Panc1 (cell line): ENCODE measurements at regions not wholly inside any gene's neighbourhood (a gene's known extent, or its start where the extent isn't known, plus 50 kb on each side); places are given as distances from the start of the nearest gene placed in this dataset.

Source experiments
- ATAC-seq: fragments of 200-7000 bp; cut with Tn5 transposase; 2 replicates; pipeline ENCODE4 v1.9.1; 2020; ENCODE audit warnings: mild to moderate bottlenecking, moderate library complexity
- BruUV-seq: library from RNA; stranded (reverse); fragments of 400-500 nt; replicated peaks from 2 replicates; lab custom pipeline; 2021; lab: Mats Ljungman, UMichigan
- CTCF ChIA-PET: fragments of 300-600 bp; sonication (Branson Sonifier 250); formaldehyde crosslinking; loops from one replicate; lab custom pipeline; 2022; ENCODE audit warnings: antibody characterized with exemption; lab: Charles Lee
- POLR2A ChIA-PET: fragments of 300-600 bp; sonication (Branson Sonifier 250); formaldehyde crosslinking; loops from one replicate; lab custom pipeline; 2022; ENCODE audit warnings: antibody characterized with exemption; lab: Charles Lee
- DNase-seq: peaks from one replicate; pipeline ENCODE4 v3.0.0-alpha.2; 2010; ENCODE audit warnings: low read depth, low spot score
- H3K27ac ChIP-seq: 2 replicates; pipeline ENCODE4 v1.5.1; 2011; ENCODE audit warnings: mild to moderate bottlenecking, low read length, inconsistent platforms
- H3K27me3 ChIP-seq: fragments of 200-500 bp; sonication (Bioruptor generic); 2 replicates; pipeline ENCODE4 v1.6.0; 2014; ENCODE audit warnings: low read length, inconsistent platforms; ENCODE audit not compliant: control insufficient read depth, insufficient read depth
- H3K36me3 ChIP-seq: fragments of 200-500 bp; sonication (Bioruptor generic); 2 replicates; pipeline ENCODE4 v1.5.1; 2014; ENCODE audit warnings: inconsistent platforms, mild to moderate bottlenecking, low read length, moderate library complexity; ENCODE audit not compliant: control insufficient read depth, insufficient read depth
- H3K4me1 ChIP-seq: 2 replicates; pipeline ENCODE4 v1.5.1; 2011; ENCODE audit warnings: inconsistent platforms, mild to moderate bottlenecking, low read length, moderate library complexity; ENCODE audit not compliant: control insufficient read depth, insufficient read depth
- H3K4me3 ChIP-seq, 2 experiments: 2 replicates each; pipeline ENCODE4 v1.5.1; 2011 to 2012; ENCODE audit warnings: low read depth in 2 of 2, low read length in 2 of 2, mild to moderate bottlenecking in 2 of 2, inconsistent platforms in 1 of 2, moderate library complexity in 1 of 2
- H3K9me3 ChIP-seq: fragments of 200-500 bp; sonication (Bioruptor generic); 2 replicates; pipeline ENCODE4 v1.5.1; 2014; ENCODE audit warnings: low read depth, mild to moderate bottlenecking, inconsistent platforms, low read length, moderate library complexity; ENCODE audit not compliant: control insufficient read depth, insufficient read depth
- POLR2AphosphoS5 ChIP-seq: IDR thresholded peaks from 2 replicates; pipeline ENCODE4 v1.6.1; 2012; ENCODE audit warnings: mild to moderate bottlenecking, low read depth, low read length, moderate library complexity
- SIN3A ChIP-seq: IDR thresholded peaks from 2 replicates; pipeline ENCODE4 v1.6.1; 2012; ENCODE audit warnings: low read depth, mild to moderate bottlenecking, low read length, moderate library complexity, borderline replicate concordance; ENCODE audit not compliant: insufficient read depth
- TCF7L2 ChIP-seq: IDR thresholded peaks from 2 replicates; pipeline ENCODE4 v1.6.1; 2011; ENCODE audit warnings: mild to moderate bottlenecking, low read depth, low read length, inconsistent platforms
- in situ Hi-C: cut with HindIII; loops from 2 replicates; pipeline ENCODE4 v1.10.0; 2016; ENCODE audit warnings: low sequenced_read_pairs, low pct_unique_long_range_greater_than_20kb
- intact Hi-C: fragments of 100-400 bp; cut with micrococcal nuclease; formaldehyde crosslinking; loops from one replicate; pipeline ENCODE4 v1.10.0; 2022; ENCODE audit not compliant: unreplicated experiment
- TF ChIP-seq, protein P1 (sequence below): fragments of 450-650 bp; IDR thresholded peaks from 2 replicates; pipeline ENCODE4 v1.5.1; 2017; ENCODE audit warnings: mild to moderate bottlenecking
- TF ChIP-seq, protein P2 (sequence below), 2 experiments: IDR thresholded peaks; 2 replicates each; pipeline ENCODE4 v1.6.1; 2011 to 2012; ENCODE audit warnings: low read depth in 2 of 2, control low read depth in 1 of 2, low read length in 1 of 2, mild to moderate bottlenecking in 1 of 2, moderate library complexity in 1 of 2; ENCODE audit not compliant: insufficient read depth in 1 of 2

DNA sequence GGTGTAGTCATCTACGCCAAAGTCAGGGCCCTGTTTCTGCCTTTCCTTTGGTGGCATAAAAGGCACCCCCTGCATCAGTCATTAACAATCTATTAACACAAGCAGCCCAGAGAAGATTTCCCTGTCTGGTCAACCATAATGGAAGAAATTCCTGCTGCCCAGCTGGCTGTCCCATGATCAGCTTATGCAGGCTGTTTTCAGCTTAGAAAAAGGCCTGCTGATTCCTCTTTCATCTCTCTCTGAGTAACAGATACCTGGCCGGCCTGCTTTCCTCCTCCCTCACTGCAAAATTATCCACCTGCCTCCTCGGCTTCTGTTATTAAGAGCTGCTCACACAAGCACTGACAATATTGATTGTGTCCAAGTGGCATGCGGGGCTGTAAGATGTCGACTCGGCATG is 70.3 kb upstream of the MMP2 start:
- Histone ChIP-seq H3K4me3 (no peak overlapping the region), H3K27ac (no peak overlapping the region), H3K4me1 (no peaks in the 10 kb centered on the region), H3K36me3 (no peaks in the 10 kb centered on the region), H3K9me3 (no peaks in the 10 kb centered on the region), H3K27me3 (peaks cover 6% of the 10 kb centered on the region)
- in situ Hi-C loops: no loop called here
- TF ChIP-seq TCF7L2: no peak
- TF ChIP-seq POLR2AphosphoS5: no peak
- TF ChIP-seq SIN3A: no peak
- TF ChIP-seq, protein P1, sequence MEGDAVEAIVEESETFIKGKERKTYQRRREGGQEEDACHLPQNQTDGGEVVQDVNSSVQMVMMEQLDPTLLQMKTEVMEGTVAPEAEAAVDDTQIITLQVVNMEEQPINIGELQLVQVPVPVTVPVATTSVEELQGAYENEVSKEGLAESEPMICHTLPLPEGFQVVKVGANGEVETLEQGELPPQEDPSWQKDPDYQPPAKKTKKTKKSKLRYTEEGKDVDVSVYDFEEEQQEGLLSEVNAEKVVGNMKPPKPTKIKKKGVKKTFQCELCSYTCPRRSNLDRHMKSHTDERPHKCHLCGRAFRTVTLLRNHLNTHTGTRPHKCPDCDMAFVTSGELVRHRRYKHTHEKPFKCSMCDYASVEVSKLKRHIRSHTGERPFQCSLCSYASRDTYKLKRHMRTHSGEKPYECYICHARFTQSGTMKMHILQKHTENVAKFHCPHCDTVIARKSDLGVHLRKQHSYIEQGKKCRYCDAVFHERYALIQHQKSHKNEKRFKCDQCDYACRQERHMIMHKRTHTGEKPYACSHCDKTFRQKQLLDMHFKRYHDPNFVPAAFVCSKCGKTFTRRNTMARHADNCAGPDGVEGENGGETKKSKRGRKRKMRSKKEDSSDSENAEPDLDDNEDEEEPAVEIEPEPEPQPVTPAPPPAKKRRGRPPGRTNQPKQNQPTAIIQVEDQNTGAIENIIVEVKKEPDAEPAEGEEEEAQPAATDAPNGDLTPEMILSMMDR: no peak
- DNase-seq: no peak
- ChIA-PET POLR2A (no interaction called here), CTCF (no interaction called here)
- BruUV-seq: no TSS peak
- intact Hi-C loops: no loop called here
- no peak for ATAC-seq

DNA sequence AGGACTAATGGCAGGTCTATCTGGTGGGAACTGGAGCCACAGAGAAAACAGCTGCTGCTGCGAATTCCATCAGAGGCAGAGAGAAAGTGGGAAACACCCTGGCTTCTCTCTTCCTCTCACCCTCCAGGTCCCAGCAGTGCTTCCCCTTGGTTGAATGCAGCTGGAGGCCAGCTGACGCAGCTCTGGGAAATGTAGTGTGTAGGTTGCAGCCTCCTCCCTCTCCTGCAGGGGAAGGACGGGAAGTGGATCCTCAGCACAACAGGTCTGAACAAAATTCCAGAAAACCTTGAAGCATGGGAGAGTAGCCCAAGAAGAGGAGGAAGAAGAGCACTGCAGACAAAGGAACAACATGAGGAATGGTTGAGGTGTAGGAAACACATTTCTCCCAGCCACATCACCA is 67.8 kb upstream of the MMP2 start:
- DNase-seq (no peak), ATAC-seq (no peak)
- POLR2A ChIA-PET: no interaction called here
- Histone ChIP-seq H3K9me3 (no peaks in the 10 kb centered on the region), H3K4me1 (no peaks in the 10 kb centered on the region), H3K27ac (no peak overlapping the region), H3K36me3 (no peaks in the 10 kb centered on the region), H3K27me3 (peaks cover 2% of the 10 kb centered on the region), H3K4me3 (no peak overlapping the region)
- CTCF ChIA-PET: no interaction called here
- in situ Hi-C loops (no loop called here), intact Hi-C loops (no loop called here)
- BruUV-seq: no TSS peak
- TF ChIP-seq, protein P2, sequence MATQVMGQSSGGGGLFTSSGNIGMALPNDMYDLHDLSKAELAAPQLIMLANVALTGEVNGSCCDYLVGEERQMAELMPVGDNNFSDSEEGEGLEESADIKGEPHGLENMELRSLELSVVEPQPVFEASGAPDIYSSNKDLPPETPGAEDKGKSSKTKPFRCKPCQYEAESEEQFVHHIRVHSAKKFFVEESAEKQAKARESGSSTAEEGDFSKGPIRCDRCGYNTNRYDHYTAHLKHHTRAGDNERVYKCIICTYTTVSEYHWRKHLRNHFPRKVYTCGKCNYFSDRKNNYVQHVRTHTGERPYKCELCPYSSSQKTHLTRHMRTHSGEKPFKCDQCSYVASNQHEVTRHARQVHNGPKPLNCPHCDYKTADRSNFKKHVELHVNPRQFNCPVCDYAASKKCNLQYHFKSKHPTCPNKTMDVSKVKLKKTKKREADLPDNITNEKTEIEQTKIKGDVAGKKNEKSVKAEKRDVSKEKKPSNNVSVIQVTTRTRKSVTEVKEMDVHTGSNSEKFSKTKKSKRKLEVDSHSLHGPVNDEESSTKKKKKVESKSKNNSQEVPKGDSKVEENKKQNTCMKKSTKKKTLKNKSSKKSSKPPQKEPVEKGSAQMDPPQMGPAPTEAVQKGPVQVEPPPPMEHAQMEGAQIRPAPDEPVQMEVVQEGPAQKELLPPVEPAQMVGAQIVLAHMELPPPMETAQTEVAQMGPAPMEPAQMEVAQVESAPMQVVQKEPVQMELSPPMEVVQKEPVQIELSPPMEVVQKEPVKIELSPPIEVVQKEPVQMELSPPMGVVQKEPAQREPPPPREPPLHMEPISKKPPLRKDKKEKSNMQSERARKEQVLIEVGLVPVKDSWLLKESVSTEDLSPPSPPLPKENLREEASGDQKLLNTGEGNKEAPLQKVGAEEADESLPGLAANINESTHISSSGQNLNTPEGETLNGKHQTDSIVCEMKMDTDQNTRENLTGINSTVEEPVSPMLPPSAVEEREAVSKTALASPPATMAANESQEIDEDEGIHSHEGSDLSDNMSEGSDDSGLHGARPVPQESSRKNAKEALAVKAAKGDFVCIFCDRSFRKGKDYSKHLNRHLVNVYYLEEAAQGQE (IDR thresholded peaks at IDR 0.05; ENCODE audit: insufficient read depth in 1 of 2, low read depth in 2 of 2, low read length in 1 of 2): no peak
- TF ChIP-seq POLR2AphosphoS5: no peak
- no peak for TF ChIP-seq TCF7L2
- TF ChIP-seq SIN3A: no peak
- TF ChIP-seq, protein P1: no peak
